ENCODE measurements at regions not wholly inside any gene's neighbourhood (a gene's known extent, or its start where the extent isn't known, plus 50 kb on each side); places are given as distances from the start of the nearest gene placed in this dataset.

GRCh38 chr5:88399561-88399960 is 130.9 kb upstream of the TMEM161B start:
- Histone ChIP-seq H3K4me3 (no peak overlapping the region), H3K27me3 (no peaks in the 10 kb centered on the region), H3K27ac (no peak overlapping the region), H3K9me3 (no peaks in the 10 kb centered on the region), H3K4me1 (no peaks in the 10 kb centered on the region), H3K36me3 (no peaks in the 10 kb centered on the region)
- no peak for DNase-seq
- TF ChIP-seq POLR2A (IDR thresholded peaks at IDR 0.05) (no peak), POLR2AphosphoS5 (IDR thresholded peaks at IDR 0.05) (no peak), EP300 (IDR thresholded peaks at IDR 0.05; ENCODE audit: low read depth) (no peak)
- TF ChIP-seq, protein P1, sequence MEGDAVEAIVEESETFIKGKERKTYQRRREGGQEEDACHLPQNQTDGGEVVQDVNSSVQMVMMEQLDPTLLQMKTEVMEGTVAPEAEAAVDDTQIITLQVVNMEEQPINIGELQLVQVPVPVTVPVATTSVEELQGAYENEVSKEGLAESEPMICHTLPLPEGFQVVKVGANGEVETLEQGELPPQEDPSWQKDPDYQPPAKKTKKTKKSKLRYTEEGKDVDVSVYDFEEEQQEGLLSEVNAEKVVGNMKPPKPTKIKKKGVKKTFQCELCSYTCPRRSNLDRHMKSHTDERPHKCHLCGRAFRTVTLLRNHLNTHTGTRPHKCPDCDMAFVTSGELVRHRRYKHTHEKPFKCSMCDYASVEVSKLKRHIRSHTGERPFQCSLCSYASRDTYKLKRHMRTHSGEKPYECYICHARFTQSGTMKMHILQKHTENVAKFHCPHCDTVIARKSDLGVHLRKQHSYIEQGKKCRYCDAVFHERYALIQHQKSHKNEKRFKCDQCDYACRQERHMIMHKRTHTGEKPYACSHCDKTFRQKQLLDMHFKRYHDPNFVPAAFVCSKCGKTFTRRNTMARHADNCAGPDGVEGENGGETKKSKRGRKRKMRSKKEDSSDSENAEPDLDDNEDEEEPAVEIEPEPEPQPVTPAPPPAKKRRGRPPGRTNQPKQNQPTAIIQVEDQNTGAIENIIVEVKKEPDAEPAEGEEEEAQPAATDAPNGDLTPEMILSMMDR (IDR thresholded peaks at IDR 0.05), result no peak
- intact Hi-C loops (cut with DNase I; ENCODE audit: low total_unique reads) (no loop called here), in situ Hi-C loops (cut with MboI; ENCODE audit: low pct_ligation_motif_present in 1 of 4, low pct_unique_long_range_greater_than_20kb in 1 of 4, low sequenced_read_pairs in 3 of 4) (no loop called here)
- 71 to 75% methylated on average over 2 of the region's 2 CpGs for WGBS, 2 donors (ENCODE audit: low coverage in 1 of 2)

DNA sequence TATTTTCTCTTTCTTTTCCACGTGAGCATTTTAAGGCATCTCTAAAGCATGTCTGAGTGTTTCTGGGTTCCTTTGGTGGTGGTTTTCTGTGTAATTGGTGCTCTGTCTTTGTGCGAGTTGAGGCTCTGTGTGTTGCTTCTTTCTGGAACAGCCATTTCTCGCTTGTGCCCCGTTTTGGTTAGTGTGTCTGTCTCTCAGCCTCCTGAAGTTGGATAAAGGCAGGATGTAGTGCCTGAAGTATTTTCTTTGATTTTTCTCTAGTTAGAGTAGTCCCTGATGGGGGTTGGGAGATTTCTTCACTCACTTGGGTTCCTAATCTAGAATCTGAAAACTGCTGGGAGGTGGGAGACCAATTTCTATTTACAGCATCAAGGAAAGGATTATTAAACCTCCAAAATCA is 129.7 kb upstream of the TMEM161B start:
- in situ Hi-C loops (cut with MboI; ENCODE audit: low pct_ligation_motif_present in 1 of 4, low pct_unique_long_range_greater_than_20kb in 1 of 4, low sequenced_read_pairs in 3 of 4), result no loop called here
- no peak for TF ChIP-seq POLR2A (IDR thresholded peaks at IDR 0.05)
- TF ChIP-seq, protein P1 (IDR thresholded peaks at IDR 0.05), result no peak
- TF ChIP-seq EP300 (IDR thresholded peaks at IDR 0.05; ENCODE audit: low read depth), result no peak
- no peak for TF ChIP-seq POLR2AphosphoS5 (IDR thresholded peaks at IDR 0.05)

DNA sequence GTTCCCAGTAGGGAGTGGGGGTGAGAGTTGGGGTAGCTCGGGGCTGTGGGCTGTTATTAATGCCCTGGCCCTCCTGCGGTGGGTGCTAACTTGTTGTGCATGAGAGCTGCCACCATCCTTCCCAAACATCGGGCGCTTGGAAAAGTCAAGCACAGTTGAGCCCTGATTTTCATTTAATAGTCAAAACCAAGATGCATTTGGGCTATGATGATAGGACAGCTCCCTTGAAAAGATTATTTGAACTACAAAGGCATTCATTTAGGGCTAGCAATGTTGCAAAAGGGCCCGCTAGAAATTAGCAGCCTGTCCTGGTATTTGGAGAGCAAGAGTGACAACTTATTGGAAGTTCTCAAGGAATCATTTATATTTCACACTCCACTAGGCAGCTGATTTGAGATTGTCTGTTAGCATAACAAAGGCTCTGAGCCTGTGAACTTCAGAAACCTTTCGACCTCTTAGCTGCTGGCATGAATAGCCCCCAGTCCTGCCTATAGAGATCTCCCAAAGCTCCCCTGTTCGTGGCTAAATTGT is 128.2 kb upstream of the TMEM161B start:
- WGBS, 2 donors (ENCODE audit: low coverage in 1 of 2), result 70 to 78% methylated on average over 2 to 7 of the region's 7 CpGs
- DNase-seq, result no peak
- TF ChIP-seq, protein P1 (IDR thresholded peaks at IDR 0.05), result no peak
- no peak for TF ChIP-seq POLR2AphosphoS5 (IDR thresholded peaks at IDR 0.05)
- TF ChIP-seq EP300 (IDR thresholded peaks at IDR 0.05; ENCODE audit: low read depth), result no peak
- no peak for TF ChIP-seq POLR2A (IDR thresholded peaks at IDR 0.05)
- intact Hi-C loops (cut with DNase I; ENCODE audit: low total_unique reads), result no loop called here
- H3K4me3 ChIP-seq, result no peak overlapping the region
- in situ Hi-C loops (cut with MboI; ENCODE audit: low pct_ligation_motif_present in 1 of 4, low pct_unique_long_range_greater_than_20kb in 1 of 4, low sequenced_read_pairs in 3 of 4), result no loop called here
- H3K27ac ChIP-seq, result no peak overlapping the region
- no peaks in the 10 kb centered on the region for H3K27me3 ChIP-seq
- no peaks in the 10 kb centered on the region for H3K36me3 ChIP-seq
- H3K9me3 ChIP-seq, result no peaks in the 10 kb centered on the region
- no peaks in the 10 kb centered on the region for H3K4me1 ChIP-seq

More for the DNA sequence above, 129.7 kb upstream of the TMEM161B start:
- Histone ChIP-seq H3K27ac (no peak overlapping the region), H3K27me3 (no peaks in the 10 kb centered on the region), H3K9me3 (no peaks in the 10 kb centered on the region), H3K4me3 (no peak overlapping the region), H3K36me3 (no peaks in the 10 kb centered on the region), H3K4me1 (no peaks in the 10 kb centered on the region)
- intact Hi-C loops (cut with DNase I; ENCODE audit: low total_unique reads), result no loop called here
- WGBS, 2 donors (ENCODE audit: low coverage in 1 of 2), result 72 to 76% methylated on average over 4 of the region's 4 CpGs
- no peak for DNase-seq

- H3K27me3 ChIP-seq, result no peaks in the 10 kb centered on the region
- intact Hi-C loops (cut with DNase I; ENCODE audit: low total_unique reads), result no loop called here
- in situ Hi-C loops (cut with MboI; ENCODE audit: low pct_ligation_motif_present in 1 of 4, low pct_unique_long_range_greater_than_20kb in 1 of 4, low sequenced_read_pairs in 3 of 4), result no loop called here
- 87% methylated on average over 2 of the region's 2 CpGs; no CpG with 5 or more reads in 1 of the 2 donors for WGBS, 2 donors (ENCODE audit: low coverage in 1 of 2)
- TF ChIP-seq POLR2AphosphoS5 (IDR thresholded peaks at IDR 0.05), result no peak
- no peak for TF ChIP-seq POLR2A (IDR thresholded peaks at IDR 0.05)
- TF ChIP-seq EP300 (IDR thresholded peaks at IDR 0.05; ENCODE audit: low read depth), result no peak
- TF ChIP-seq, protein P1 (IDR thresholded peaks at IDR 0.05), result no peak
- no peak for DNase-seq
- H3K4me3 ChIP-seq, result no peak overlapping the region
- no peaks in the 10 kb centered on the region for H3K9me3 ChIP-seq
- H3K4me1 ChIP-seq, result no peaks in the 10 kb centered on the region
- no peak overlapping the region for H3K27ac ChIP-seq
- no peaks in the 10 kb centered on the region for H3K36me3 ChIP-seq
Observed at GRCh38 chr5:88396000-88396535, 127.4 kb upstream of the TMEM161B start.

Data from transverse colon (tissue), 4 donors.